H9 (cell line): ENCODE measurements at regions not wholly inside any gene's neighbourhood (a gene's known extent, or its start where the extent isn't known, plus 50 kb on each side); places are given as distances from the start of the nearest gene placed in this dataset.

ENCODE experiments used
- DNase-seq: peaks from one replicate; pipeline ENCODE4 v3.0.0-alpha.2; 2017
- H2AFZ ChIP-seq: one replicate; pipeline ENCODE4 v1.6.1; 2013; ENCODE audit warnings: mild to moderate bottlenecking, low read length, control low read depth, moderate library complexity
- H2AK5ac ChIP-seq: 2 replicates; pipeline ENCODE4 v1.6.1; 2013; ENCODE audit warnings: low read length, control low read depth, mixed read lengths; ENCODE audit not compliant: insufficient read length
- H2BK120ac ChIP-seq: one replicate; pipeline ENCODE4 v1.6.1; 2013; ENCODE audit warnings: low read depth, mild to moderate bottlenecking, low read length, control low read depth, inconsistent platforms; ENCODE audit not compliant: poor library complexity, severe bottlenecking
- H2BK12ac ChIP-seq: 2 replicates; pipeline ENCODE4 v1.6.1; 2013; ENCODE audit warnings: low read length, control low read depth, mixed read lengths, low read depth; ENCODE audit not compliant: insufficient read length
- H2BK15ac ChIP-seq: 2 replicates; pipeline ENCODE4 v1.6.1; 2013; ENCODE audit warnings: low read depth, low read length, control low read depth
- H2BK20ac ChIP-seq: one replicate; pipeline ENCODE4 v1.6.1; 2013; ENCODE audit warnings: low read depth, mild to moderate bottlenecking, low read length, control low read depth, inconsistent platforms; ENCODE audit not compliant: poor library complexity, severe bottlenecking
- H2BK5ac ChIP-seq: 2 replicates; pipeline ENCODE4 v1.6.1; 2013; ENCODE audit warnings: low read length, control low read depth, mixed read lengths; ENCODE audit not compliant: insufficient read length
- H3K14ac ChIP-seq: 2 replicates; pipeline ENCODE4 v1.6.1; 2013; ENCODE audit warnings: low read length, control low read depth; ENCODE audit not compliant: insufficient read depth
- H3K18ac ChIP-seq: 2 replicates; pipeline ENCODE4 v1.6.1; 2013; ENCODE audit warnings: low read depth, mild to moderate bottlenecking, mixed read lengths, low read length, control low read depth; ENCODE audit not compliant: insufficient read length
- H3K23ac ChIP-seq: 2 replicates; pipeline ENCODE4 v1.6.1; 2013; ENCODE audit warnings: low read length, control low read depth, mixed read lengths, low read depth; ENCODE audit not compliant: insufficient read length
- H3K23me2 ChIP-seq: 2 replicates; pipeline ENCODE4 v1.6.1; 2013; ENCODE audit warnings: low read depth, mild to moderate bottlenecking, mixed read lengths, low read length, control low read depth; ENCODE audit not compliant: insufficient read length, poor library complexity, severe bottlenecking
- H3K27ac ChIP-seq: 2 replicates; pipeline ENCODE4 v1.5.1; 2013; ENCODE audit warnings: low read length, control low read depth, mixed read lengths, low read depth; ENCODE audit not compliant: insufficient read length
- H3K27me3 ChIP-seq: 2 replicates; pipeline ENCODE4 v1.6.1; 2013; ENCODE audit warnings: low read length, control low read depth, inconsistent platforms; ENCODE audit not compliant: insufficient read depth
- H3K4ac ChIP-seq: 2 replicates; pipeline ENCODE4 v1.6.1; 2013; ENCODE audit warnings: low read depth, mild to moderate bottlenecking, control low read depth, inconsistent platforms, low read length, moderate library complexity
- H3K4me1 ChIP-seq: 2 replicates; pipeline ENCODE4 v1.6.1; 2013; ENCODE audit warnings: low read length, control low read depth, inconsistent platforms; ENCODE audit not compliant: insufficient read depth
- H3K4me2 ChIP-seq: 2 replicates; pipeline ENCODE4 v1.6.1; 2013; ENCODE audit warnings: low read length, control low read depth, mixed read lengths; ENCODE audit not compliant: insufficient read length, insufficient read depth
- H3K56ac ChIP-seq: 2 replicates; pipeline ENCODE4 v1.6.1; 2013; ENCODE audit warnings: low read depth, mild to moderate bottlenecking, mixed read lengths, low read length, control low read depth; ENCODE audit not compliant: insufficient read length
- H3K79me1 ChIP-seq: 2 replicates; pipeline ENCODE4 v1.6.1; 2013; ENCODE audit warnings: low read depth, mild to moderate bottlenecking, moderate library complexity, low read length, control low read depth, inconsistent platforms; ENCODE audit not compliant: insufficient read depth, poor library complexity, severe bottlenecking
- H3K79me2 ChIP-seq: 2 replicates; pipeline ENCODE4 v1.6.1; 2013; ENCODE audit warnings: low read length, control low read depth, inconsistent platforms; ENCODE audit not compliant: insufficient read depth
- H3K9ac ChIP-seq: 2 replicates; pipeline ENCODE4 v1.6.1; 2013; ENCODE audit warnings: low read length, control low read depth, mixed read lengths; ENCODE audit not compliant: insufficient read length; ENCODE audit errors: extremely low read depth
- H3K9me3 ChIP-seq: one replicate; pipeline ENCODE4 v1.6.1; 2013; ENCODE audit warnings: low read depth, low read length, inconsistent platforms; ENCODE audit not compliant: control insufficient read depth
- H3T11ph ChIP-seq: one replicate; pipeline ENCODE4 v1.6.1; 2013; ENCODE audit warnings: mild to moderate bottlenecking, low read length, control low read depth, inconsistent platforms
- H4K20me1 ChIP-seq: one replicate; pipeline ENCODE4 v1.6.1; 2013; ENCODE audit not compliant: control insufficient read depth, insufficient read length, insufficient read depth
- H4K5ac ChIP-seq: 2 replicates; pipeline ENCODE4 v1.6.1; 2013; ENCODE audit warnings: low read depth, mild to moderate bottlenecking, mixed read lengths, low read length, control low read depth; ENCODE audit not compliant: insufficient read length
- H4K8ac ChIP-seq: replicated peaks from 2 replicates; pipeline ENCODE4 v1.6.1; 2013; ENCODE audit warnings: low read length, control low read depth, mixed read lengths, low read depth; ENCODE audit not compliant: insufficient read length
- H4K91ac ChIP-seq: 2 replicates; pipeline ENCODE4 v1.6.1; 2013; ENCODE audit warnings: low read depth, mild to moderate bottlenecking, moderate library complexity, mixed read lengths, low read length, control low read depth; ENCODE audit not compliant: insufficient read length
- H3K27ac Mint-ChIP-seq, 3 experiments: 2 replicates in 2 of 3; 3 replicates in 1 of 3; pipeline ENCODE4 v1.8.0; 2020 to 2021; ENCODE audit warnings: mixed read lengths in 3 of 3, mild to moderate bottlenecking in 1 of 3, moderate library complexity in 1 of 3
- H3K27me3 Mint-ChIP-seq: 2 replicates; pipeline ENCODE4 v1.8.0; 2021; ENCODE audit warnings: low read depth, mild to moderate bottlenecking, moderate library complexity, mixed read lengths
- H3K36me3 Mint-ChIP-seq, 3 experiments: 2 replicates in 2 of 3; 3 replicates in 1 of 3; pipeline ENCODE4 v1.8.0; 2020 to 2021; ENCODE audit warnings: low read depth in 3 of 3, mixed read lengths in 3 of 3; ENCODE audit not compliant: insufficient read depth in 1 of 3
- H3K4me1 Mint-ChIP-seq, 2 experiments: 2 replicates each; pipeline ENCODE4 v1.8.0; 2020; ENCODE audit warnings: mixed read lengths in 2 of 2
- H3K4me3 Mint-ChIP-seq, 2 experiments: 2 replicates in 1 of 2; 3 replicates in 1 of 2; pipeline ENCODE4 v1.8.0; 2020 to 2021; ENCODE audit warnings: mild to moderate bottlenecking in 2 of 2, mixed read lengths in 2 of 2, moderate library complexity in 1 of 2
- H3K9me3 Mint-ChIP-seq, 2 experiments: 2 replicates in 1 of 2; 3 replicates in 1 of 2; pipeline ENCODE4 v1.8.0; 2020; ENCODE audit warnings: mild to moderate bottlenecking in 2 of 2, mixed read lengths in 2 of 2, moderate library complexity in 1 of 2
- WGBS: extraction: QIAGEN DNeasy Blood & Tissue Kit; methylation state at CpG from one replicate; pipeline ENCODE4 v1.1.7; 2013; ENCODE audit warnings: missing lambda C conversion rate, low lambda C conversion rate, mixed read lengths; ENCODE audit not compliant: insufficient read length; ENCODE audit errors: extremely low coverage; 5-methylcytosine and 5-hydroxymethylcytosine counted together
- TF ChIP-seq, protein P1 (sequence below): fragments of 200-600 bp; sonication (generic); conservative IDR thresholded peaks from 3 replicates; pipeline ENCODE4 v1.8.0; 2021; ENCODE audit warnings: antibody characterized with exemption, mild to moderate bottlenecking

DNA sequence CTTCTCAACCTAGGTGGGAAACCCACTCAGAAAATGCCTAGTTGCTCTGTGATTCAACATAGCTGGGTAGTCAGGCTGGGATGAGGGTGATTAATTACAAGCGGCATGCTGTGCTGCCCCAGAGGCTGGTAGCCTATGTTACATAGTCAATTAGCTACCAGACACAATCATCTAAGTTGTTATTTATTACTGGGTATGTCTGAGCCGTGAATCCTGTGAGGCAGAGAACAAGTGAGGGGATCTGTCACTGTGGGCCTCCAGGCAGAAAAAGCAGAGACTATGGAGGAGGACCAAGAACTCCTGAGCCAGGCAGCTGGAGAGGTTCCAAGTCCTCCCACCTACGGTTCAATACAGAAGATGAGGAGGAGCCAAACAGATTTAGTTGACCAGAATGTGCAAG lies 186.6 kb upstream of the BDNF start:
- no peaks in the 10 kb centered on the region for H3K23me2 ChIP-seq
- no peak overlapping the region for H2AFZ ChIP-seq
- no peak overlapping the region for H2BK120ac ChIP-seq
- no peak overlapping the region for H3K14ac ChIP-seq
- no peak overlapping the region for H2BK15ac ChIP-seq
- no CpG with 5 or more reads among the region's 3 CpGs for WGBS
- Mint-ChIP-seq H3K4me3 (no peak overlapping the region), H3K4me1 (no peaks in the 10 kb centered on the region), H3K36me3 (no peaks in the 10 kb centered on the region), H3K27ac (no peak overlapping the region), H3K27me3 (peaks cover 10% of the 10 kb centered on the region; the same call in 1 of the 2 replicates), H3K9me3 (peaks cover 0 to 4% of the 10 kb centered on the region in 2 experiments; a peak in 2 of 5 replicates)
- H2BK5ac ChIP-seq = no peak overlapping the region
- no peak overlapping the region for H4K5ac ChIP-seq
- H3K4me2 ChIP-seq = no peak overlapping the region
- no peak overlapping the region for H2BK20ac ChIP-seq
- H3K9ac ChIP-seq = no peak overlapping the region
- H3K18ac ChIP-seq = no peak overlapping the region
- no peak overlapping the region for H3K56ac ChIP-seq
- no peak overlapping the region for H3K4ac ChIP-seq
- no peak for DNase-seq
- H3K79me1 ChIP-seq = no peaks in the 10 kb centered on the region
- H2AK5ac ChIP-seq = no peak overlapping the region
- no peaks in the 10 kb centered on the region for H4K20me1 ChIP-seq
- H4K8ac ChIP-seq = no peak overlapping the region
- no peak overlapping the region for H3K23ac ChIP-seq
- H3K27me3 ChIP-seq = no peaks in the 10 kb centered on the region
- H3K4me1 ChIP-seq = 0 out of 2 replicates have a peak, but pooled peaks cover 3% of the 10 kb centered on the region
- H2BK12ac ChIP-seq = no peak overlapping the region
- no peak overlapping the region for H4K91ac ChIP-seq
- TF ChIP-seq, protein P1, sequence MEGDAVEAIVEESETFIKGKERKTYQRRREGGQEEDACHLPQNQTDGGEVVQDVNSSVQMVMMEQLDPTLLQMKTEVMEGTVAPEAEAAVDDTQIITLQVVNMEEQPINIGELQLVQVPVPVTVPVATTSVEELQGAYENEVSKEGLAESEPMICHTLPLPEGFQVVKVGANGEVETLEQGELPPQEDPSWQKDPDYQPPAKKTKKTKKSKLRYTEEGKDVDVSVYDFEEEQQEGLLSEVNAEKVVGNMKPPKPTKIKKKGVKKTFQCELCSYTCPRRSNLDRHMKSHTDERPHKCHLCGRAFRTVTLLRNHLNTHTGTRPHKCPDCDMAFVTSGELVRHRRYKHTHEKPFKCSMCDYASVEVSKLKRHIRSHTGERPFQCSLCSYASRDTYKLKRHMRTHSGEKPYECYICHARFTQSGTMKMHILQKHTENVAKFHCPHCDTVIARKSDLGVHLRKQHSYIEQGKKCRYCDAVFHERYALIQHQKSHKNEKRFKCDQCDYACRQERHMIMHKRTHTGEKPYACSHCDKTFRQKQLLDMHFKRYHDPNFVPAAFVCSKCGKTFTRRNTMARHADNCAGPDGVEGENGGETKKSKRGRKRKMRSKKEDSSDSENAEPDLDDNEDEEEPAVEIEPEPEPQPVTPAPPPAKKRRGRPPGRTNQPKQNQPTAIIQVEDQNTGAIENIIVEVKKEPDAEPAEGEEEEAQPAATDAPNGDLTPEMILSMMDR = no peak
- no peak overlapping the region for H3K27ac ChIP-seq
- no peaks in the 10 kb centered on the region for H3K9me3 ChIP-seq
- no peak overlapping the region for H3T11ph ChIP-seq
- no peaks in the 10 kb centered on the region for H3K79me2 ChIP-seq
